ENCODE measurements at regions not wholly inside any gene's neighbourhood (a gene's known extent, or its start where the extent isn't known, plus 50 kb on each side); places are given as distances from the start of the nearest gene placed in this dataset.

- TF ChIP-seq TAF1 (IDR thresholded peaks at IDR 0.05; ENCODE audit: borderline replicate concordance, low read depth, low read length) = no peak
- no peak for TF ChIP-seq POLR2A (IDR thresholded peaks at IDR 0.05; ENCODE audit: low read depth, low read length)
- TF ChIP-seq POLR2AphosphoS5 (IDR thresholded peaks at IDR 0.05; ENCODE audit: low read depth, low read length) = no peak
Observed at GRCh38 chr2:49618491-49618890, 464.2 kb upstream of the FSHR start.

Data from GM12892 (cell line).